ENCODE measurements at regions not wholly inside any gene's neighbourhood (a gene's known extent, or its start where the extent isn't known, plus 50 kb on each side); places are given as distances from the start of the nearest gene placed in this dataset.

GRCh38 chr3:190252080-190252479 is 70.2 kb downstream of the CLDN1 start:
- no peak for DNase-seq

GRCh38 chr3:190249414-190249813 is 72.8 kb downstream of the CLDN1 start:
- no peak for DNase-seq

- no peak for DNase-seq
Measured at GRCh38 chr3:190242147-190242546, 80.1 kb downstream of the CLDN1 start.

- no peak for DNase-seq
Measured at GRCh38 chr3:190239325-190239724, 82.9 kb downstream of the CLDN1 start.

GRCh38 chr3:190238871-190239270 is 83.4 kb downstream of the CLDN1 start:
- no peak for DNase-seq

- no peak for DNase-seq
Measured at GRCh38 chr3:190234621-190235020, 87.6 kb downstream of the CLDN1 start.

- no peak for DNase-seq
Measured at GRCh38 chr3:190229632-190230424, 92.4 kb downstream of the CLDN1 start.

GRCh38 chr3:190227064-190227463 is 95.2 kb downstream of the CLDN1 start:
- DNase-seq: no peak

GRCh38 chr3:190224863-190225692 is 97.2 kb downstream of the CLDN1 start:
- DNase-seq: no peak

GRCh38 chr3:190224456-190224855 is 97.8 kb downstream of the CLDN1 start:
- no peak for DNase-seq

GRCh38 chr3:190222916-190223315 is 99.3 kb downstream of the CLDN1 start:
- no peak for DNase-seq

- DNase-seq: no peak
Measured at GRCh38 chr3:190222360-190222759, 99.9 kb downstream of the CLDN1 start.

- no peak for DNase-seq
Measured at GRCh38 chr3:190220362-190220761, 99.7 kb upstream of the P3H2 start.

- no peak for DNase-seq
Measured at GRCh38 chr3:190217081-190217480, 96.4 kb upstream of the P3H2 start.

GRCh38 chr3:190213727-190214126 is 93.0 kb upstream of the P3H2 start:
- DNase-seq: no peak

GRCh38 chr3:190210608-190211007 is 89.9 kb upstream of the P3H2 start:
- DNase-seq: no peak

- DNase-seq: no peak
Measured at GRCh38 chr3:190209533-190209932, 88.8 kb upstream of the P3H2 start.

GRCh38 chr3:190208196-190208595 is 87.5 kb upstream of the P3H2 start:
- DNase-seq: no peak

GRCh38 chr3:190205739-190206138 is 85.0 kb upstream of the P3H2 start:
- DNase-seq: peak; percentile 64

- DNase-seq: no peak
Measured at GRCh38 chr3:190204200-190204599, 83.5 kb upstream of the P3H2 start.

GRCh38 chr3:190197346-190197763 is 76.7 kb upstream of the P3H2 start:
- DNase-seq: no peak

GRCh38 chr3:190194506-190194905 is 73.8 kb upstream of the P3H2 start:
- no peak for DNase-seq

GRCh38 chr3:190193210-190193609 is 72.5 kb upstream of the P3H2 start:
- DNase-seq: no peak

- DNase-seq: peak; percentile 10
Measured at GRCh38 chr3:190192739-190193138, 72.0 kb upstream of the P3H2 start.

Data from activated CD4-positive, alpha-beta T cell treated with anti-CD3 and anti-CD28 coated beads, Interleukin-2, amount 50 U/mL, for 16 hours (primary cell).